Prostate gland (tissue), 2 donors: ENCODE measurements at regions not wholly inside any gene's neighbourhood (a gene's known extent, or its start where the extent isn't known, plus 50 kb on each side); places are given as distances from the start of the nearest gene placed in this dataset.

ENCODE experiments used
- DNase-seq: peaks from one replicate; pipeline ENCODE4 v3.0.0-alpha.2; 2019; ENCODE audit warnings: low spot score
- H3K27ac ChIP-seq, 2 donors: fragments of 200-600 bp; sonication (generic); 2 replicates each; pipeline ENCODE4 v1.5.1; 2017 to 2019
- H3K27me3 ChIP-seq: fragments of 200-600 bp; sonication (generic); replicated peaks from 2 replicates; pipeline ENCODE4 v1.5.1; 2019; ENCODE audit not compliant: insufficient read depth
- H3K36me3 ChIP-seq, 2 donors: fragments of 200-600 bp; sonication (generic); 1 replicate in 1 of 2; 2 replicates in 1 of 2; pipeline versions ENCODE4 v1.5.1 to v1.8.1; 2017 to 2019
- H3K4me1 ChIP-seq: fragments of 200-600 bp; sonication (generic); replicated peaks from 2 replicates; pipeline ENCODE4 v1.5.1; 2019
- H3K4me3 ChIP-seq, 2 donors: fragments of 200-600 bp; sonication (generic); 2 replicates each; pipeline ENCODE4 v1.5.1; 2017 to 2019
- H3K9me3 ChIP-seq: fragments of 200-600 bp; sonication (generic); 2 replicates; pipeline ENCODE4 v1.5.1; 2017
- CTCF ChIP-seq, 4 experiments: fragments of 200-600 bp in 2 of 4; fragments of 450-650 bp in 2 of 4; sonication (generic) in 2 of 4; IDR thresholded peaks; 1 replicate in 3 of 4; 2 replicates in 1 of 4; pipeline ENCODE4 v1.5.1; 2016 to 2019; ENCODE audit warnings: antibody characterized with exemption in 4 of 4, mild to moderate bottlenecking in 2 of 4, moderate library complexity in 2 of 4
- POLR2A ChIP-seq: fragments of 450-650 bp; IDR thresholded peaks from one replicate; pipeline ENCODE4 v1.6.1; 2016; ENCODE audit warnings: antibody characterized with exemption, mild to moderate bottlenecking
- POLR2AphosphoS5 ChIP-seq: sonication (generic); formaldehyde crosslinking; IDR thresholded peaks from one replicate; pipeline ENCODE4 v1.6.1; 2017; ENCODE audit warnings: antibody characterized with exemption
- WGBS: methylation state at CpG from one replicate; pipeline ENCODE4 v1.1.5; 2018; 5-methylcytosine and 5-hydroxymethylcytosine counted together
- intact Hi-C: fragments of 100-400 bp; cut with DNase I; formaldehyde crosslinking; loops from one replicate; pipeline ENCODE4 v1.14.2; 2022

GRCh38 chr18:27627927-27628326 lies 442.8 kb upstream of the CHST9 start:
- H3K27ac ChIP-seq, result no peak overlapping the region
- DNase-seq, result no peak
- H3K9me3 ChIP-seq, result no peaks in the 10 kb centered on the region
- intact Hi-C loops, result no loop called here
- H3K36me3 ChIP-seq, result no peaks in the 10 kb centered on the region
- no peaks in the 10 kb centered on the region for H3K4me1 ChIP-seq
- WGBS, result 78% methylated on average over 4 of the region's 4 CpGs
- no peak overlapping the region for H3K4me3 ChIP-seq
- no peaks in the 10 kb centered on the region for H3K27me3 ChIP-seq
- TF ChIP-seq CTCF (IDR thresholded peaks at IDR 0.05) (no peak), POLR2AphosphoS5 (no peak), POLR2A (no peak)

- WGBS, result 45% methylated on average over 2 of the region's 2 CpGs
- no peak for DNase-seq
- H3K36me3 ChIP-seq, result no peaks in the 10 kb centered on the region
These were observed 436.3 kb upstream of the CHST9 start for GRCh38 chr18:27621236-27621890.

GRCh38 chr18:27619906-27620305 lies 434.8 kb upstream of the CHST9 start:
- Histone ChIP-seq H3K36me3 (no peaks in the 10 kb centered on the region), H3K27me3 (no peaks in the 10 kb centered on the region), H3K9me3 (no peaks in the 10 kb centered on the region), H3K27ac (no peak overlapping the region), H3K4me1 (no peaks in the 10 kb centered on the region), H3K4me3 (no peak overlapping the region)
- intact Hi-C loops, result no loop called here
- WGBS, result 97% methylated on average over 4 of the region's 4 CpGs
- no peak for DNase-seq
- TF ChIP-seq CTCF (IDR thresholded peaks at IDR 0.05) (no peak), POLR2A (no peak), POLR2AphosphoS5 (no peak)

More at GRCh38 chr18:27621236-27621890, 436.3 kb upstream of the CHST9 start:
- no peaks in the 10 kb centered on the region for H3K27me3 ChIP-seq
- H3K4me3 ChIP-seq, result no peak overlapping the region
- TF ChIP-seq CTCF (IDR thresholded peaks at IDR 0.05) (no peak), POLR2AphosphoS5 (no peak), POLR2A (no peak)
- intact Hi-C loops, result no loop called here
- no peaks in the 10 kb centered on the region for H3K9me3 ChIP-seq
- no peaks in the 10 kb centered on the region for H3K4me1 ChIP-seq
- no peak overlapping the region for H3K27ac ChIP-seq

- H3K27me3 ChIP-seq, result no peaks in the 10 kb centered on the region
- no peaks in the 10 kb centered on the region for H3K4me1 ChIP-seq
- DNase-seq, result no peak
- intact Hi-C loops, result no loop called here
- no peaks in the 10 kb centered on the region for H3K9me3 ChIP-seq
- no peak overlapping the region for H3K27ac ChIP-seq
- no peaks in the 10 kb centered on the region for H3K36me3 ChIP-seq
- no peak overlapping the region for H3K4me3 ChIP-seq
- 80% methylated on average over 6 of the region's 6 CpGs for WGBS
- TF ChIP-seq CTCF (IDR thresholded peaks at IDR 0.05) (no peak), POLR2A (no peak), POLR2AphosphoS5 (no peak)
These were observed 434.1 kb upstream of the CHST9 start for GRCh38 chr18:27619090-27619772.

- TF ChIP-seq CTCF (IDR thresholded peaks at IDR 0.05) (no peak), POLR2AphosphoS5 (no peak), POLR2A (no peak)
- no peaks in the 10 kb centered on the region for H3K9me3 ChIP-seq
- no peak for DNase-seq
- H3K4me3 ChIP-seq, result no peak overlapping the region
- intact Hi-C loops, result no loop called here
- no peaks in the 10 kb centered on the region for H3K4me1 ChIP-seq
- H3K27me3 ChIP-seq, result no peaks in the 10 kb centered on the region
- H3K36me3 ChIP-seq, result no peaks in the 10 kb centered on the region
- no peak overlapping the region for H3K27ac ChIP-seq
- WGBS, result 77% methylated on average over 4 of the region's 4 CpGs
These were observed 431.2 kb upstream of the CHST9 start for GRCh38 chr18:27616324-27616723.
